NCI-H510A treated with DMSO at 0.1 percent for 48 hours (cell line): ENCODE measurements at regions not wholly inside any gene's neighbourhood (a gene's known extent, or its start where the extent isn't known, plus 50 kb on each side); places are given as distances from the start of the nearest gene placed in this dataset.
A peak's percentile ranks its signal among the peaks of the same experiment; 100 is the strongest.

Experiments
- DNase-seq: peaks from one replicate; lab custom pipeline; 2025; lab: John Stamatoyannopoulos, UW

DNA sequence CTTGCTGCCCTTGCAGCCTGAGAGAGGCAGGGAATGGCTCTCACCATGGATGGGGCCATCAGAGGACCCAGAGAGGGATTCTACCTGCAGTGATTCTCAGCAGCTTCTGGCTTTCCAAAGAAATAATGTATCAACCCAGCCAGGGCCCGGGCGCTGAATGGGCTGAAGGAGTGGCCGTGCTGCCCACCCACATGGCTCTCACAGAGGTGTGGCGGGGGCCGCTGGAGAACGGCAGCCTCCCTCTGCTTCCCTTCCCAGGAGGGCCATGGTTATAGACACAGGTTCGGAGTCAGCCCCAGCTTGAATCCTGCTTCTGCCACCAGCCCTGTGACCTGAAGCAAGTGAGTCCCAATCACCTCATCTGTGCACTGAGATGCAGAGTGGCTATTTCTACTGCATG lies 82.7 kb downstream of the THAP12 start:
- DNase-seq: no peak

DNA sequence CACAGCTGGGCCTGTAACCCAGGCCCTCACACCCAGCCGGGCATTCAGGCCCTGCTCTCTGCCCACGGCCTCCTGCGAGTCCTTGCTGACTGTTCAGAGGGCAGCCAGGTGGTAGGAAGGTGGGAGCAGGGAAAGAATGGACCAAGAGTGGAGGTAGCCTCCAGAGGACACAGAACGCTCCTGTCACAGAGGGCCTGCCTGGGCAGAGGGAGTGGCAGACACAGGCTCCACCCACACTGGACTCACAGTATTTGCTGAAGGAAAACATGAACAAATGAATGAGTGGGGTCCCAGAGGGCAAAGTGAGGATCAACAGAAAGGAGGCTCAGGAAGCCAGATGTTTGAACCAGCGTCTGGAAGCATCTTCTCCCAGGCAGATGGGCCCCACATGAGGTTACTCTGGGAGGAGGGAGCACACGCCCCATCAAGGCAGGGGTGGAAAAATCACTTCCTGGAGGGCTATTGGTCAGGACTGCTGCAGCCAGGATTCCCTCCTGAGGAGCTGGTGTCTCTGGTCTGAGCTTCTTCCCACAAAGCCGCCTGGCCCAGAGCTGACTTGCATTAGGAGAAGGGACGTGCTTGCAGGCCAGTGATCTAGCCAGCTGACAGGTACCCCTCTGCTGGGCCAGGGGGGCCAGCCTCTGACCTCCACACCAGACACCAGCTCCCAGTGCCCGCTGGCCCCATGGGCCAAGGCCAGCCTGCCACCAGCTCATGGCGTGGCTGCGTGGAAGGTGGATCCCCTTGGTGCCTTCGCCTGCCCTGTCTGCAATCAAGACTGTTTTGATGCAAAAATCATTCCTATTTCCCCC lies 84.0 kb downstream of the THAP12 start:
- DNase-seq: no peak

DNA sequence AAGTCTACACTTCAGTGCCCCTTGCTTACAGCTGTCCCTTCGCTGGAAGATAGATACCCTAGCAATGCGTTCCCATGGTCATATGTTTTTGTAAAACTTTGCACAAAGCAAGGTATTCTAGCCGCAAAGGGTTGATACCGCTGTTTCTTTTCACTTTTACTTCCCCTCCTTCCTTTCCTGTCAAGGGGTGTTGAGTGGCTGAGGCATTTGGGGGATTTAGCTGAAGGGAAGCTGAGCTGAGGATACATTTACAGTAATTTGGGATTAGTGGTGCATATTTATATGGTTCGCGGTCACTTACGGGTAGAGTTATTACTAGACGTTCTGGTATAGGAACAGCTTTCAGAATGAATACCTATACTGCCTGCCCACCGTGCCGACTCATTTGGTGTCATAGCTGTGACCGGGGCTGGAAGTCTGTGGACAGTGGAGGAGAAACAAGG lies 86.9 kb upstream of the WNT11 start:
- no peak for DNase-seq

DNA sequence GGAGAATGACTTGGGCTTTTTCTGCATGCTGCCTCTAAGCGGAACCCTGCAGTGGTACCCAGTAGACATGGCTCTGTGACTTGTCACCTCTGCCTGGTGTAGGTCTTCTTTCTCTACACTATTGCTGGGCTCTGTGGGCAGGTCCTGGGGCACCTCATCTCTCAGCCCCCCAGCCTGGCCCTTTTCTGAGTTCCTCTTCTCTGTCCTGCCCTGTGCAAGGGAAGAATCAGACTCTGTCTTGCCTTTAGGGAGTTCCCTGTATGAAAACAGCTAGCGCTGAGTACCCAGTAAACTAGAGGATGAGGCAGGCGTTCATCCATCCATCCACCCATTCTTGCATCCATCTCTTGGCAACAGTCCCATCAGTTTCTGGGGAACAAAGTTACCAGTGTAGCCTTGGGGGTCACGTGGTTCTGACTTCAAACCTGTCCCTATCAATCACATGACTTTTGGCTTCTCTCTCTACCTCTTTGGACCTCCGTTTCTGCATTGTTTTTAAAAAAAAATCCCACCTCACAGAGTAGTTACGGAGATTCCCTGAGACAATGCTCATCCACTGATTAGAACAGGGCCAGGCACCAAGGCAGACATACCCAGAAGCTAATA lies 86.4 kb upstream of the WNT11 start:
- no peak for DNase-seq

DNA sequence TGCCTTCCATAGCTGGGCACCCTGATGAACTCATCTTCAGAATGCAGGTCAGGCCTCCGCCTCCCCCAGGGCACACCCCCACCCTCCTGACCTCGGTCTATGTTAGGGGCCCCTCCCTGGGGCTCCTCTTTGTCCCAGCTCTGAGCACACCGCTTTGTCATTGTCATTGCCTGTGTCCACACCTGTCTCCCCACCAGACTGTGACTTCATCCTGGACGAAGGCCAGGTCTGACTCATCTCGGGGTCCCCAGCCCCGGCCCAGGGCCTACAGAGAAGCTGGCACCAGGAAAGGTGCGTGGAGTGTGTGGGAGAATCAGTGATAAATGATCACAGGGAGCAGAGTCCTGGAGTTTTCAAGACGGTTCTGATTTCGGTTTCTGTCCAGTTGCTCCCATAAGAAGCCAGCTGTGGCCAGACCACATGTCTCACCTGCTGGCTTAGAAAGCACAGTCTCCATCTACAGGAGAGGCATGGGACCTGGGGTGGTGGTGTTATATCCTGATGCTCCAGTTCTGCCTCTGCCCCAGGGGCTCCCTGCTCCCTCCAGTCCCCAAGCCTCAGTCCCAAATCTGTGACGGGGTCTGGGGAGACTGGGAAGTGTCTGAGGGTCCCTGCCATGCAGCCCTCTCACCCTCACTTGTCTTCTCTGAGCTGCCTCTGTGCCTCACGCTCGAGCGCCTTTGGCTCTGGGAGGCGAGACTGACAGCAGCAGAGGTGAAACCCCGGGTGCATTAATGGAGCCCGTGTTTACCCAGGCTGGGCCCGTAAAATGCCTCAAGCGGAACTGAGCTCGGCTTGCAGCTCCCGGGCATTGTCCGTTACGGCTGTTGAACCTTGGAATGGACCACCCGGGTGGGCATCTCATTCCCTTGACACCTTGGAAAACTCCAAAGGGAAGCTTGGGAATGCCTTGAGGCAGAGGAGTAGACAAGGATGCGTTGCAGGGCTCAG lies 85.5 kb upstream of the WNT11 start:
- DNase-seq: peak; percentile 58

DNA sequence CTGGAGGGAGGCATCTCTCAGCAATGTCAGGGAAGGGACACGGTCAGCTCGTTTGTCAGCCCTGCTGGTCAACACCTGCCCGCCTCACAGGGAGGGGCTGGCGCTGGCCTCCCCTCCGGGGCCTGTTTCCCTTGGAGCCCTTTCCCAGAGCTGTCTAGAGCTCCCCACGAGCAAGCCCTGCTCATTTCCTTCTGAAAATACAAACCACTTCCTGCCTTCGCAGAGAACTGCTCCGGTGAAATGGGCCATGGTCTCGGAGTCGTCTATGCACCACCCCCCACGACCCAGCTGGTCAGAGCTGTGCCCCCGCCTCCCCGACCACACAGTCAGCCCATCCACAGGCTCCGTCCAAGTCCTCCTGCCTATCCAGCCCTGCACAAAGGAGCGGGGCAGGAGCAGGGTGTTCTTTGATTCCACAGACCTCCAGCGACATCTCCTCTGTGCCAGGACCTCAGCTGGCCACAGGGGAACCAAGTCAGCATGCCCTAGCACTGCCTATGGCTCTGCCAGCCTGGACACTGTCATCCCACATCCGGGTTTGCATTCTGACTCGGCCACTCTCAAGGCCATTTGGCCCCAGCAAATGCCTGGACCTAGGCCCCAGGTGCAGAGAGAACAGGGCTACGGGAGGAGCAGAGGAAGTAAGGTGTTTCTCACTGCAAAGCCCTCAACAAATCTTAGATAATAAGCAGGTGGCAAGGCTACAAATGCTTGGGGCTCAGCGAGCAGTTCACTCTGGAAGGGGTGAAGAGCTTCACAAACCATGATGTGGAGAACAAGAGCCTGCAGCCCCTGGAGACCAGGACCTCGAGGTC lies 82.1 kb upstream of the WNT11 start:
- no peak for DNase-seq

DNA sequence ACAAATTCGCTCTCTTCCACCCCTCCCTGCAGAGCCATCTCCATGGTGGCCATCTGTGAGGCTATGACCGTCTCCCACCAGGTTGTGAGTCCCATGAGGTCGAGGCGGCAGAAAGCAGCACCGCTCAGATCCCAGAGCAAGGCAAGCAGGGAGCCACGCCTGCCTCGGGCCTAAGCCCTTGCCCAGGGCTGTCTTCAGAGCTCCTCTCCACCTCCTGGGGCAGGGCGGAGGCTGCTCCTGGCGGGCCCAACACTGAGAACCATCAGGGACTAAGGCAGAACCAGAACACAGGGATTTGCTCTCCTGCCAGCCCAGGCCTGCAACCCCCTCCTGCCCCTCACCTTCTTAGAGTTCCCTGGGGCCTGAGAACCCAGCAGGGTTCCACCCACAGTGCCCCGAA lies 80.9 kb upstream of the WNT11 start:
- DNase-seq: no peak

DNA sequence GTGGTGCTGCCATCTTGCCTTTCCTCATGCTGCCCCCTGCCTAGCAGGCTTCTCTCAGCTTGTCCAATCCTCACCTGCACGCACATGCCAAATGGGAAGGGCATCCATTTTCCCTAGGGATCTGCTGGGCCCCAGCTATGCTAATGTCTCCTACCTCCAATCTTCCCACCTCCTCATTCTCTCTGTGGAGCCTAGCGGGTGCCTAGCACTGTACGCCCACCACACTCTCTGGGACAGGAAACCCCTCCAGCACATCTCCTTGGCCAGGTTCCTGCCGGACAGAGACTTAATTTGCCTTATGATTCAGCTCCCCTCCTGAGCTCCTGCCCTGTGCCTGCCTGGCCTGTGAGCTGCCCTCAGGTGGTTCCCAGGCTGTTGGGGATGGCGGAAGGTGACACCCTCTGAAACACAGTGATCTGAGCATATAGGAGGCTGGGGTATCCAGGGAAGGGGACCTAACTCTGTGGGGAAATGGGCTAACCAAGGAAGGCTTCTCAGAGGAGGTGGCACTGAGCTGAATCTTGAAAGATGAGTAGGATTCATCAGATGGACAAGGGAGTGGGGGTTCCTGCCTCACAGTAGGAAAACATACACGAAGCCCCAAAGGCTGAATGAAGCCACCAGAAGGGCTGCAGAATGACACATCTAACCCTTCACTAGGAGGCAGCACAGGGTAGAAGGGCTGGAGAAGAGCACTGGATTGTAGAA lies 79.2 kb upstream of the WNT11 start:
- DNase-seq: no peak

DNA sequence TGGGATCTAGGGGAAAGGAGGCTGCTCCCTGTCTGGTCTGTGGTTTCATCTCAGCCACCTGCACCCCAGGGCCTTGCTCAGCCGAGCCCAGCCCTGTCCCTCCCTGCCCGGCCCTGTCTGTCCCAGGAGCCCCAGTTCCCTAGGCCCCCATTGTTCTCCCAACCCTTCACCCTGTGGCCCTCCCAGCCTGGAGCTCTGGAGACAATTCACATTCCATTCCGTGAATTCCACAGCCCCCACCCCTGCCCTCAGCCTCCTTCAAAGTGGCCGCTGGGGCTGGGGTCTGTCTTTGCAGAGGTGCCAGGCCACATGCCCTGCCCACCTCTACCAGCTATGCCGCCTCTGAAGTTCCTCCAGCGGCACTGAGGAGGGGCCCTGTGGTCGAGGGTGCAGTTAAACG lies 77.9 kb upstream of the WNT11 start:
- DNase-seq: no peak

DNA sequence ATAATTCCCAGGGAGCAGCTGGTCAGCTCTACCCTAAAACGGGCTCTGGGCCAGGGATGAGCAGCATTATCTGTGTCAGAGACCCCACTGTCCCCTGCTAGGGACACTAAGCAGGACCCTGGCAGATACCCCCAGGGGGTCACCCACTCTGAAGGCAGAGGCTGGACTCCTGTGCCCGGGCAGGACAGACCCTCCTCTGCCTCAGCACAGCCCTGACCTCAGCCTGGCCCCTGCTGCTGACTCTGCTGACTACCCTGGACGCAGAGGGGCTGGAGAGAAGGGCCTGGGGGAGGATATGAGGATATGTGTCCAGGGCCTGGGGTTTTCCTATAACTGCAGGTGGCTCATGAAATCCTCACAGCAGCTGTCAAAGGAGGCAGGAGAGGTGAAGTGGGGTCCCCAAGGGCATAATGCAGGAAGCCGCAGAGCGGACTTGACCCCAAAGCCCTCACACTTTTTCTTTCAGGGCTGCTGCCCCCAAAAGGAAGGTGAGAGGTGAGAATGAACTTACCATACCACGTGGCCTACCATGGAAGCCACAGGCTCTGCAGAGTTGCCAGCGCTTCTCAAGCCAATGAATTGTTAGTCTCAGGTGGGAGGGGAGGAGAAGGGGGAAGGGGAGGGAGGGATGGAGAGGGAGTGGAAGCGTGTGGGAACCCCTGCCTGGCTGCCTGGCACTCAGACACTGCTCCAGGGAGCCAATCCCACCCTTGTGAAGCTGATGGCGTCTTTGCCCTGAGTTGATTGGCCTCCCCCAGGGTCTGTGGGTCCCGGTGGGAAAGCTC lies 76.7 kb upstream of the WNT11 start:
- DNase-seq: no peak

DNA sequence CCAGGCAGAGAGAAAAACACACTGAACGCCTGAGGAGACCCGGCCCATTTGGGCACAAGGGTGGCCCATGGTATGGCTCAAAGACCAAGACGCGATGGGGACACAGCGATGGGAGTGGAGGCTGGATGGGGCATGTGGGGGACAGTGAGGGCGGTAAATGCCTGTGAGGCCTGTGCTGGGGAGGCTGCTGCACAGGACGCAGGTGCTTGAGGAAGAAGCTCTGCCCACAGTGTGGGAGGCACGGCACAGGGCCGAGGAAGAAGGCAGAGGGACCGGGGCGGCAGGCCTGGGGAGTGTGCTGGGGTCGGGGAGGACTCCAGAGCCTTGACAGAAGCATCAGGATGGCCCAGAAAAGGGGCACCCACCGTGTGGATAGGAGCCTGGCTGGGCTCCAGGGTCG lies 75.9 kb upstream of the WNT11 start:
- peak; percentile 9 for DNase-seq

DNA sequence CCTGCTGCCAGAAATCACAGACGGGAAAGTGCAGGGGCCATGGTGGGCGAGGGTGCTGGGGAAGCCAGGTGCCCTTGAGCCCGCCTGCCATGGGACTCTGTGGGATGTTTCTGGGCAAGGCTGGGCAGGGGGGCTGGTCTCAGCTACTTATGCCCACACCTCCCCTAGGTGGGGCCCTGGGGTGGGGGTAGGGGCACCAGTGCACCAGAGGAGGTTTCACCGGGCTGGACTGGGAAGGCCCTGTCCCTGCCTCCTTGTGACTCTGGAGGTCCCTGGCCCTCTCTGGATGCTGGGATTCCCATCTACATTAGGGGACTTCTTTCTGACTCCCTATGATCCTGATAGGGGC lies 75.2 kb upstream of the WNT11 start:
- no peak for DNase-seq

DNA sequence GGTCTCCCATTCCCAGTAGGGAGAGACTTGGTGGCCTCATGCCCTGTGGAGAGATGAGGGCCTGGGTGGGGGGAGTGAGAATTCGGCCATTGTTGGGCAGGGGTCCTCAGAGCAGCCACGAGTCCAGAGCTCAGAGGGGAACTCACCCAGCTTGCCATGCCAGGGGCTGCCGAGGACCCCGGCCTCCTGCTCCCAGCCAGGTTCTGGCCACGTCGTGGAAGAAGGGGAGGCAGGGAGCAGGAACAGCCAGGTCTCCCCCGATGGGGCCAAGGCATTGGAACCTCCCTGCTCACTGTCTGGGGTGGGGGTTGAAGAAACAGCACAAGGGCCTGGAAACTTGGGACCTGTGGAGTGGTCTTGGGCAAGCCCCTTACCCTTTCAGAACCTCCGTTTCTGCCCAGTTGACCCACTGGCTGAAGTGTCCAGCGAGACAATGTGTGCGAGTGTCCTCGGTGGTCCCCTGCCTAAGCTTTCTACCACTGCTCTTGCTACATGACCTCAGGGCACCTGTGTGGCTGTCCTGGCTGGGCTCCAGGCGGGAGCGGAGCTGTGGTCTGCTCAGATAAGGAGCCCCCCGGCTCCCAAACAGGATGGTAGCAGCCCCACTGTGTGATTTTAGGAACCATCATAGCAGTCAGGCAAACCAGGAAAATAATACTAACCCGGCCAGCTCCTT lies 74.7 kb upstream of the WNT11 start:
- no peak for DNase-seq

DNA sequence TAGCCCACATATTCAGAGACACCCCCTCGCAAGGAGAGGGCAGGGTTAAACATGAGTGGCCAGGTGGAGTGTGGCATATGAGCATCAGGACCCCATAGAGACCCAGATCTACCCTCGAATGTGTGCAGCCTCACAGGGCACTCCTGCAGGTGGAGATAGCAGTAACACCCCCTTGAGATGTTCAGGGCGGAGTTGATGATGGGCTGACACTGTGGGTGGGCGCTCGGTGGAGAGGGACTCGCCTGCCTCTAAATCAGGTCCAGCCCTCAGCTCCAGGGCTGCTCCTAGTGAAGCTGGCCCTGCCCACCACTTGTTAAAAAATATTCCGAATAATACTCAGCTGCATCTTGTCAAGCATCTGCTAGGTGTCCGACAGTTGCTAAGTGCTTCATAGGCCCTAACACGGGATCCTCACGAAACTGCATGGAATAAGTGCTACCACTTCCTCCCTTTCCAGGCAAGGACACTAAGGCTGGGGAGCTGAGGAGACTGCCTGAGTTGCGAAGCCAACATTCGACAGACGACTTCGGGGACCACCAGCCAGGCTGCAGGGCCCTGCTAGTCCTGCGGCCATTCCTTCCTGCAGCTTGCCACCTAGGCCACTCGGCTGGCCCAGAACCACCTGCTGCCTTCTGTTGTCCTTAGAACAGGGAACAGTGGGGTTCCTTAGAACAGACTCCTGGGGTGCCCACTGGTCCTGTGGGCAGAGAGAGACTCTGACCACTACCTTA lies 74.0 kb upstream of the WNT11 start:
- peak; percentile 22 for DNase-seq

DNA sequence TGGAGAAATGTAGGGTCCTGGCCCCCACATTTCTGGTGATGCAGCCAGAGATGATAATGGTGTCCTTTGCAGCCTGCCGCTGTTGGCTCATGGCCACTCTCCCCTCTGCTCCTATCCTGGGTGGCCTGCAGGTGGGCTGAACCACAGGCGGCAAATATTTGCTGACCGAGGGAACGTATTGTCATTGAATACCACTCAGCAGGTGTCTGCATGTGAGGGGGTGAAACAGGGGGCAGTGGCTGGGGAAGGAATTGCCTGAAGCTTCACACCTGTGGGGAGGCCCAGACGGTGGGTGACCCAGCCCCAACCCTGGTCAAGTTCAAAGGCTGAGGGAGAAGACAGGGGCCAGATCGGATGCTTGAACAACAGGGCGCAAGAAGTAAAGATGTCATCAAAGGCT lies 73.3 kb upstream of the WNT11 start:
- DNase-seq: peak; percentile 54

DNA sequence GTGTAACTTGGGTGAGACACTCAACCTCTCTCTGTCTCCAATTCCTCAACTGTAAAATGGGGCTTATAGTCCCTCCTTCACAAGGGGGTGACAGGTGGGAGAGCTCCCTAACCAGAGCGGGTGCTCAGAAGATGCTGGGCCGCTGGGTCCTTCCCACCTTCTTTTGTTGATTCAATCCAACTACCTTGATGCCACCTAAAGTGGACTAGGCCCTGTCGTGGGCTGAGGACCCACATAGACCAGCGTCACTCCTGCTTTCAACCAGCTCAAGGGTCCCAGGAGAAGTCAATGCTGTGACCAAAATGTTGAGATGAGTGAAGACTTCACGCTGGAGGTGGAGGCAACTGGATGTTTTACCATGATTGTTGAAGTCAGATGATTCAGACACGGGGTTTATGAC lies 72.7 kb upstream of the WNT11 start:
- DNase-seq: no peak

DNA sequence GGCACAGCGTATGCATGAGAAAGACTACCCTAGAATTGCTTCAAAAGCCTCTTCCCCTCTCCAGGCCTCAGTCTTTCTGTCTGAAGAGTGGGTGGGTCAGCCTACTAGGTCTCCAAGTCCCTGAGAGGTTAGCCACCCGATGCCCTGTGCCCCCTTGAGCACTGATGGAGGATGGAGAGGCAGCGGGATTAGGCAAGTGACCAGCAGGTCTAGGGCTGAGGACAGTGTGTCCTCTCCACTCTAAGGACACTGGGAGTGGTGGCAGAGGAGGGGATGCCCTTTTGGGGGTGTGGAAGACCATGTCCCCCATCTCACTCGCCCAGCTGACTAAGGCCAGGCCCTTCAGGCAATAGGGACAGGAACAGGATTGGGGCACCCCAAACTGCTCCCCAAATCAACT lies 72.2 kb upstream of the WNT11 start:
- DNase-seq: no peak

DNA sequence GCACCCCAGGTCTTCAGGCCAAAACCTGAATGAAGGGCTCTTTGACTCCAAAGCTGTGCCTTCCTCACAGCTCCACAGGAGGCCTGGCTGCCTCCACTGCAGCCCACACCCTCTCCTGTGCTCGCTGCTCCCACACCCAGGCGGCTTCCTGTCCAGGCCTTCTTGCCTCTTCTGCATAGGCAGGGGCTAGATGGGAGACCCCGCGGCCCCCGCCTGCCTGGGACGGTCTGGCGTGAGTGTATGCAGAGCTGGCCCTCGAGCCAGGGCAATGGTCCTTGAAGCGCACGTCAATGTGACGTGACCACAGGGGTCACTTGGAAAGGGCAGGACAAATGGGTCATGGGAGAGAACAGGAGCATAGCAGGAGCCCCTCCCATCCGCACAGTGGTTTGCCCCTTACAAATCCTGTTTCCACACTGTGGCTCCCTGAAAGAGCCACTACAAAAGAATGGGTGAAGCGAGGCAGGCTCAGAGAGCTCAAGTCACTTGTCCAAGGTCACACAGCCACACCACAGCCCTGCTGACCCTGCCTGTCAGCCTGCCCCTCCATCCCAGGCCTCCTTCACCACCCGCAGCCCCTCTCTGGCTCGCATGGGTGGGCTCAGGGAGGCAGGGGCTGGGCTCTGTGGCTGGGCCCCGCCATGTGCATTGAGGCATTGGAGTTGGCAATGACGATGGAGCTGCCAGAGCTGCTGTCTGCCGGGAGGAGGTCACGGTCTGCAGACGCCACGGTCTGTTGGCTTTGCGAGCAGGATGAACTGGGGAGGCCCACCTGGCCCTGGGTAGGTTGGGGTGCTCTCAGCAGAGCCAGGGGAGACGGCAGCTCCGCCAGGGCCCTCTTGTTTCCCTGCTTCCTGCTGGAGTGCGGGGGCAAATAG lies 71.2 kb upstream of the WNT11 start:
- DNase-seq: no peak
